ENCODE measurements at regions not wholly inside any gene's neighbourhood (a gene's known extent, or its start where the extent isn't known, plus 50 kb on each side); places are given as distances from the start of the nearest gene placed in this dataset.

- no peak for ATAC-seq
Measured at GRCh38 chr13:27370305-27370872, 54.0 kb upstream of the GTF3A start.

GRCh38 chr13:27371932-27372331 lies 52.5 kb upstream of the GTF3A start:
- no peak for ATAC-seq

DNA sequence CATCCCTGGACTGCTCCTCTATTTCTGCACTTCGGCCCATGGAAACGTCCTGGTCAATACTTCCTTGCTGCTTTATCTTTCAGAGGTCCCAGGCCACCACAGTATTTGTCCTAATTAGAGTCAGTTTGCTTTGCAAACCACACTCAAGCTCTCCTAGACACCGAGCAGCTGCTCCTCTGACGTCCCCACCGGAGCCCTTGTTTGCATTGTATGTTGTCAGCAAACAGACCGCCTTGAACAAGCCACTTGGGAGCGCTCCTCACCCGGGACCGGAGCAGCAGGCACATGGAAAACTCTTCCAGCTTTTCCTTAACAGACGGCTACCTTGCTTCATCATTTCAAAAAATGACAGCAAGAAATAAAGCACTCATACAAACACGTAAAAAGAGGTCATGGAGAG lies 51.5 kb upstream of the GTF3A start:
- ATAC-seq: no peak

- ATAC-seq: no peak
Measured at GRCh38 chr13:27374126-27374613, 50.2 kb upstream of the GTF3A start.
